ENCODE measurements at regions not wholly inside any gene's neighbourhood (a gene's known extent, or its start where the extent isn't known, plus 50 kb on each side); places are given as distances from the start of the nearest gene placed in this dataset.

GRCh38 chr3:163328680-163329079 lies 1749.6 kb downstream of the SI start:
- TF ChIP-seq CTCF (IDR thresholded peaks at IDR 0.05), result no peak
- no peak for TF ChIP-seq YY1 (IDR thresholded peaks at IDR 0.05; ENCODE audit: low read depth)
- TF ChIP-seq EP300 (IDR thresholded peaks at IDR 0.05; ENCODE audit: borderline replicate concordance in 1 of 2, low read depth in 1 of 2, low read length in 1 of 2), result no peak
- TF ChIP-seq USF2 (IDR thresholded peaks at IDR 0.05; ENCODE audit: borderline replicate concordance, low read depth, low read length), result no peak
- TF ChIP-seq POLR2AphosphoS5 (IDR thresholded peaks at IDR 0.05; ENCODE audit: low read depth, low read length), result no peak

All from SK-N-SH (cell line).